ENCODE measurements at regions not wholly inside any gene's neighbourhood (a gene's known extent, or its start where the extent isn't known, plus 50 kb on each side); places are given as distances from the start of the nearest gene placed in this dataset.

DNA sequence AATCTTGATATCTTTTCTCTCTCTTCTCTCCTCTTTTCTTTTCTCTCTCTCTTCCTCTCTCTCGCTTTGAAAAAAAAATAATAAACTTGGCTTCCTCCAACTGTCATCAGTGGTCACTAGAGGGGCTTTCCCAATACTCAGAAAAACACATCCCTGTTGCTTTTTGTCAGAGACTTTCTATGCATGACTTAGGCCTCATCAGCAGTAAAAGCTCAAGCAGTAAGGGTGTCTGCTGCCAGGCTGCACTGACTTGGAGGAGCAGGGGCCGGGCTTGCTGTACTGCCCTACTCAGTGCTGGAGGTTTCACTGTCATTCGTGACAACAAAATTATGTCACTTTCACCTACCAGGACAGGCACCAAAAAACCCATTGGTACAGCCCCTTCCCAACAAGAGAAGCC, 272.0 kb downstream of the ADGB start:
- TF ChIP-seq EZH2 (optimal IDR thresholded peaks at IDR 0.05; ENCODE audit: low read depth, low read length) = no peak
- TF ChIP-seq, protein P1, sequence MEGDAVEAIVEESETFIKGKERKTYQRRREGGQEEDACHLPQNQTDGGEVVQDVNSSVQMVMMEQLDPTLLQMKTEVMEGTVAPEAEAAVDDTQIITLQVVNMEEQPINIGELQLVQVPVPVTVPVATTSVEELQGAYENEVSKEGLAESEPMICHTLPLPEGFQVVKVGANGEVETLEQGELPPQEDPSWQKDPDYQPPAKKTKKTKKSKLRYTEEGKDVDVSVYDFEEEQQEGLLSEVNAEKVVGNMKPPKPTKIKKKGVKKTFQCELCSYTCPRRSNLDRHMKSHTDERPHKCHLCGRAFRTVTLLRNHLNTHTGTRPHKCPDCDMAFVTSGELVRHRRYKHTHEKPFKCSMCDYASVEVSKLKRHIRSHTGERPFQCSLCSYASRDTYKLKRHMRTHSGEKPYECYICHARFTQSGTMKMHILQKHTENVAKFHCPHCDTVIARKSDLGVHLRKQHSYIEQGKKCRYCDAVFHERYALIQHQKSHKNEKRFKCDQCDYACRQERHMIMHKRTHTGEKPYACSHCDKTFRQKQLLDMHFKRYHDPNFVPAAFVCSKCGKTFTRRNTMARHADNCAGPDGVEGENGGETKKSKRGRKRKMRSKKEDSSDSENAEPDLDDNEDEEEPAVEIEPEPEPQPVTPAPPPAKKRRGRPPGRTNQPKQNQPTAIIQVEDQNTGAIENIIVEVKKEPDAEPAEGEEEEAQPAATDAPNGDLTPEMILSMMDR (IDR thresholded peaks at IDR 0.05; ENCODE audit: low read length) = no peak
- Histone ChIP-seq H3F3A (ENCODE audit: insufficient read depth, low read length) (no peaks in the 10 kb centered on the region), H3K9me2 (replicated peaks; ENCODE audit: insufficient read depth, low read length) (no peaks in the 10 kb centered on the region), H3K9me3 (replicated peaks; ENCODE audit: insufficient read depth, low read length) (no peaks in the 10 kb centered on the region), H3K4me2 (ENCODE audit: low read depth, low read length) (no peak overlapping the region), H3K27ac (ENCODE audit: low read length) (no peak overlapping the region), H3K4me3 (ENCODE audit: low read length) (no peak overlapping the region), H3K79me2 (ENCODE audit: low read length) (no peaks in the 10 kb centered on the region), H2AFZ (ENCODE audit: low read length) (no peak overlapping the region), H3K9ac (ENCODE audit: low read length) (no peak overlapping the region), H3K4me1 (ENCODE audit: low read length) (no peaks in the 10 kb centered on the region), H4K20me1 (ENCODE audit: insufficient read depth, low read length) (no peaks in the 10 kb centered on the region), H3K36me3 (replicated peaks; ENCODE audit: insufficient read depth, low read length) (no peaks in the 10 kb centered on the region), H3K27me3 (replicated peaks; ENCODE audit: insufficient read depth, low read length) (no peaks in the 10 kb centered on the region)
- DNase-seq = no peak

DNA sequence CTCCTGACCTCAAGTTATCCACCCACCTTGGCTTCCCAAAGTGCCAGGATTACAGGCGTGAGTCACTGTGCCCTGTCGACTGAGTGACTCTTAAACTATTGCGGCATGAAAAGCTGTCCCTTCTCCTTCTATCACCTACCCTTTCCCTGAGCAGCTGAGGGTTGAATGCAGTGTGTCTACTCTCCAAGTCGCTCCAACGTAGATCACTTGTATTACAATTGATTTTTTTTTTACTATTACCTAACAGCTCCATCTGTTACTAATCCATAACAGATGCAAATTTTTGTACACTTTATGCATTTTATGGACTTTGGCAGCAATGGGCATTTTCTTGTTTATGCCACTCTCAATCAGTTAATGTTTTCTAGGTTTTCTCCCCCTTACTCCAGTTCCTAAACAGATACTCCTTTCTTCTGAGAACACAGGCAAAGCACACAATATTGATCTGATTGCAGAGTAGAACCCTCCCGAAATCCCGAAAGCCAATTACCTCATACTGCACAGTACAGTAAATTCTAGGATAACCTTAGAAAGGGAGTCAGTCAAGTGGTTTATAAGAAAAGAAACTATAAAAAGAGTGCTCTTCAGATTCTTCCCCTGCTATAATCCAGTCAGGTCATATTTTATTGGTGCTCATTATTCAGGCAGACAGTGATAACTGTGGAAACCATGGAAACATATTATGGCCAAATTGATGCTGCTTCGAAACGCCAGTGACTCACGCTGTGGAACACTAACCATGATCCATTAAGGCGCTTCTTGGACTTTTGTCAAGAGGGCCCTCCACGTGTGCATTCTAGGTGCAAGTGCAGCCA, 273.0 kb downstream of the ADGB start:
- Histone ChIP-seq H2AFZ (ENCODE audit: low read length) (no peak overlapping the region), H4K20me1 (ENCODE audit: insufficient read depth, low read length) (no peaks in the 10 kb centered on the region), H3K9me2 (replicated peaks; ENCODE audit: insufficient read depth, low read length) (no peaks in the 10 kb centered on the region), H3K4me3 (ENCODE audit: low read length) (no peak overlapping the region), H3K36me3 (replicated peaks; ENCODE audit: insufficient read depth, low read length) (no peaks in the 10 kb centered on the region), H3K4me2 (ENCODE audit: low read depth, low read length) (no peak overlapping the region), H3K27ac (ENCODE audit: low read length) (no peak overlapping the region), H3K79me2 (ENCODE audit: low read length) (no peaks in the 10 kb centered on the region), H3K9ac (ENCODE audit: low read length) (no peak overlapping the region), H3F3A (ENCODE audit: insufficient read depth, low read length) (no peaks in the 10 kb centered on the region), H3K9me3 (replicated peaks; ENCODE audit: insufficient read depth, low read length) (no peaks in the 10 kb centered on the region), H3K4me1 (ENCODE audit: low read length) (no peaks in the 10 kb centered on the region), H3K27me3 (replicated peaks; ENCODE audit: insufficient read depth, low read length) (no peaks in the 10 kb centered on the region)
- no peak for DNase-seq
- TF ChIP-seq, protein P1 (IDR thresholded peaks at IDR 0.05; ENCODE audit: low read length) = no peak
- TF ChIP-seq EZH2 (optimal IDR thresholded peaks at IDR 0.05; ENCODE audit: low read depth, low read length) = no peak
- TF ChIP-seq EZH2phosphoT487 (IDR thresholded peaks at IDR 0.05; ENCODE audit: low read length) = no peak

DNA sequence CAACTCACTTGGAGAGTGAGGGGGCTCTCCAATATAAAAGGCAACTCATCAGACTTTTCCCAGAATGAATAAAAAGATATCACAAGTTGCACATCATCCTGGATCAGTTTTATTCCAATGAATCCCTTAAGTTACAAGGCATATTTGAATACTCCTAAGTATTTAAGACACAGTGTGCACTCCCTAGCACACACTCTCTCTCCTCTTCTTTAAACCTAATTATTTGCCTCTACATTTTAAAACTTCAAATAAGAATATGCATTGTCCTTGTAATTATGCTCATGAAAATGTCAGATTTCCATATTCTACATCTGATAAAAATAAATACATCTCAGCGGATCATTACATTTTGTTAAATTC, 273.6 kb downstream of the ADGB start:
- TF ChIP-seq, protein P1 (IDR thresholded peaks at IDR 0.05; ENCODE audit: low read length) = no peak
- TF ChIP-seq EZH2phosphoT487 (IDR thresholded peaks at IDR 0.05; ENCODE audit: low read length) (no peak), EZH2 (optimal IDR thresholded peaks at IDR 0.05; ENCODE audit: low read depth, low read length) (no peak)
- H4K20me1 ChIP-seq (ENCODE audit: insufficient read depth, low read length) = no peaks in the 10 kb centered on the region
- H3F3A ChIP-seq (ENCODE audit: insufficient read depth, low read length) = no peaks in the 10 kb centered on the region
- no peaks in the 10 kb centered on the region for H3K27me3 ChIP-seq (replicated peaks; ENCODE audit: insufficient read depth, low read length)
- H3K4me2 ChIP-seq (ENCODE audit: low read depth, low read length) = no peak overlapping the region
- H3K79me2 ChIP-seq (ENCODE audit: low read length) = no peaks in the 10 kb centered on the region
- H3K9me3 ChIP-seq (replicated peaks; ENCODE audit: insufficient read depth, low read length) = no peaks in the 10 kb centered on the region
- no peak overlapping the region for H3K27ac ChIP-seq (ENCODE audit: low read length)
- H3K9ac ChIP-seq (ENCODE audit: low read length) = no peak overlapping the region
- no peak overlapping the region for H3K4me3 ChIP-seq (ENCODE audit: low read length)
- no peak overlapping the region for H2AFZ ChIP-seq (ENCODE audit: low read length)
- DNase-seq = no peak
- H3K4me1 ChIP-seq (ENCODE audit: low read length) = no peaks in the 10 kb centered on the region
- no peaks in the 10 kb centered on the region for H3K9me2 ChIP-seq (replicated peaks; ENCODE audit: insufficient read depth, low read length)
- no peaks in the 10 kb centered on the region for H3K36me3 ChIP-seq (replicated peaks; ENCODE audit: insufficient read depth, low read length)

All from MM.1S (cell line).